NCI-H128 (cell line): ENCODE measurements at regions not wholly inside any gene's neighbourhood (a gene's known extent, or its start where the extent isn't known, plus 50 kb on each side); places are given as distances from the start of the nearest gene placed in this dataset.
"Not testable (repeated sequence)": the region's sequence is repeated elsewhere in the genome, so short reads cannot be mapped to it uniquely, and the experiment has no call there.

Experiments used
- DNase-seq: peaks from one replicate; lab custom pipeline; 2025; ENCODE audit not compliant: unreplicated experiment; lab: John Stamatoyannopoulos, UW

GRCh38 chr4:103892586-103892985 is 172.8 kb upstream of the TACR3 start:
- no peak for DNase-seq

GRCh38 chr4:103887191-103887590 is 167.4 kb upstream of the TACR3 start:
- DNase-seq: no peak

- DNase-seq: no peak
Measured at GRCh38 chr4:103885152-103885551, 165.4 kb upstream of the TACR3 start.

- no peak for DNase-seq
Measured at GRCh38 chr4:103867311-103867710, 147.5 kb upstream of the TACR3 start.

- no peak for DNase-seq
Measured at GRCh38 chr4:103853627-103854026, 133.8 kb upstream of the TACR3 start.

- no peak for DNase-seq
Measured at GRCh38 chr4:103853146-103853545, 133.4 kb upstream of the TACR3 start.

- DNase-seq: no peak
Measured at GRCh38 chr4:103845075-103845474, 125.3 kb upstream of the TACR3 start.

- DNase-seq: no peak
Measured at GRCh38 chr4:103842637-103843239, 123.0 kb upstream of the TACR3 start.

- no peak for DNase-seq
Measured at GRCh38 chr4:103842076-103842475, 122.3 kb upstream of the TACR3 start.

GRCh38 chr4:103810308-103810707 is 90.5 kb upstream of the TACR3 start:
- not testable (repeated sequence) for DNase-seq

GRCh38 chr4:103802766-103803165 is 83.0 kb upstream of the TACR3 start:
- DNase-seq: no peak

GRCh38 chr4:103787057-103787456 is 67.3 kb upstream of the TACR3 start:
- DNase-seq: no peak

- DNase-seq: no peak
Measured at GRCh38 chr4:103786593-103786992, 66.8 kb upstream of the TACR3 start.

- no peak for DNase-seq
Measured at GRCh38 chr4:103786014-103786413, 66.2 kb upstream of the TACR3 start.

- DNase-seq: no peak
Measured at GRCh38 chr4:103778221-103778620, 58.4 kb upstream of the TACR3 start.

- no peak for DNase-seq
Measured at GRCh38 chr4:103774326-103774825, 54.6 kb upstream of the TACR3 start.

- no peak for DNase-seq
Measured at GRCh38 chr4:103773691-103774231, 54.0 kb upstream of the TACR3 start.
